Duodenal mucosa (tissue), 2 donors: ENCODE measurements at regions not wholly inside any gene's neighbourhood (a gene's known extent, or its start where the extent isn't known, plus 50 kb on each side); places are given as distances from the start of the nearest gene placed in this dataset.

Experiments
- H3K27ac ChIP-seq: one replicate; pipeline ENCODE4 v1.7.0; 2013; ENCODE audit warnings: low read depth, low read length
- H3K27me3 ChIP-seq, 2 donors: one replicate each; pipeline ENCODE4 v1.7.0; 2013; ENCODE audit warnings: low read length in 2 of 2, control low read depth in 1 of 2; ENCODE audit not compliant: insufficient read depth in 2 of 2, control insufficient read depth in 1 of 2
- H3K36me3 ChIP-seq, 2 donors: one replicate each; pipeline ENCODE4 v1.7.0; 2013; ENCODE audit warnings: low read length in 2 of 2, control low read depth in 1 of 2; ENCODE audit not compliant: insufficient read depth in 2 of 2, control insufficient read depth in 1 of 2
- H3K4me1 ChIP-seq, 2 donors: one replicate each; pipeline ENCODE4 v1.7.0; 2013; ENCODE audit warnings: low read length in 2 of 2, control low read depth in 1 of 2; ENCODE audit not compliant: insufficient read depth in 2 of 2, control insufficient read depth in 1 of 2
- H3K4me3 ChIP-seq, 2 donors: one replicate each; pipeline ENCODE4 v1.7.0; 2013; ENCODE audit warnings: low read length in 2 of 2, low read depth in 1 of 2
- H3K9ac ChIP-seq, 2 donors: one replicate each; pipeline ENCODE4 v1.7.0; 2013; ENCODE audit warnings: low read length in 2 of 2, low read depth in 1 of 2
- H3K9me3 ChIP-seq, 2 donors: one replicate each; pipeline ENCODE4 v1.7.0; 2013; ENCODE audit warnings: low read length in 2 of 2, control low read depth in 1 of 2; ENCODE audit not compliant: control insufficient read depth in 1 of 2

DNA sequence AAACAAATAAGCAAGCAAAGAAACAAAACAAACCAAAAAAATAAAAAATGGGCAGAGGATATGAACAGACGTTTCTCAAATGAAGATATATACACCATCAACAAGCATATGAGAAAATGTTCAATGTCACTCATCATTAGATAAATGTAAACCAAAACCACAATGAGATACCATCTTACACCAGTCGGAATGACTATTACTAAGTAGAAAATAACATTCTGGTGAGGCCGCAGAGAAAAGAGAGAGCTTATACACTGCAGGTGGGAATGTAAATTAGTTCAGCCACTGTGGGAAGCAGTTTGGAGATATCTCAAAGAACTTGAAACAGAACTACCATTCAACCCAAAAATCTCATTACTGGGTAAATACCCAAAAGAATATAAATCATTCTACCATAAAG lies 321.0 kb upstream of the SLIT2 start:
- no peak overlapping the region for H3K4me3 ChIP-seq
- H3K27me3 ChIP-seq, result no peaks in the 10 kb centered on the region
- H3K9me3 ChIP-seq, result no peaks in the 10 kb centered on the region
- no peaks in the 10 kb centered on the region for H3K4me1 ChIP-seq
- no peak overlapping the region for H3K27ac ChIP-seq
- H3K36me3 ChIP-seq, result no peaks in the 10 kb centered on the region
- H3K9ac ChIP-seq, result no peak overlapping the region

DNA sequence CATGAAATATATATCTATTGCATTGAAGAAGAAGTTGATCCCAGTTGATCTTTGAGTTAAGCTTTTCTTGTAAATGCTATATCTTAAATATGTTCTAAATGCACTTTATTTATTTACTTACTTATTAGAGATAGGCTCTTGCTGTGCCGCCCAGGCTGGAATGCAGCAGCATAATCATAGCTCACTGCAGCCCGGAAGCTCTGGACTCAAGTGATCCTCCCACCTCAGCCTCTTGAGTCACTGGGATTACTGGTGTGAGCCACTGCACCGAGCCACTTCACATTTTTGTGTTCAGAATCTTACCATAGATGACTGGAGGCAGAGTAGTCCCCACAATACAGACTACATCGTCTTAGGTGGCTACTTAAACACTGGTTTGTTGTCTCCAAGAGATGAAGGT lies 324.3 kb upstream of the SLIT2 start:
- no peak overlapping the region for H3K27ac ChIP-seq
- no peaks in the 10 kb centered on the region for H3K9me3 ChIP-seq
- no peaks in the 10 kb centered on the region for H3K4me1 ChIP-seq
- no peak overlapping the region for H3K9ac ChIP-seq
- H3K27me3 ChIP-seq, result no peaks in the 10 kb centered on the region
- H3K4me3 ChIP-seq, result no peak overlapping the region
- no peaks in the 10 kb centered on the region for H3K36me3 ChIP-seq

DNA sequence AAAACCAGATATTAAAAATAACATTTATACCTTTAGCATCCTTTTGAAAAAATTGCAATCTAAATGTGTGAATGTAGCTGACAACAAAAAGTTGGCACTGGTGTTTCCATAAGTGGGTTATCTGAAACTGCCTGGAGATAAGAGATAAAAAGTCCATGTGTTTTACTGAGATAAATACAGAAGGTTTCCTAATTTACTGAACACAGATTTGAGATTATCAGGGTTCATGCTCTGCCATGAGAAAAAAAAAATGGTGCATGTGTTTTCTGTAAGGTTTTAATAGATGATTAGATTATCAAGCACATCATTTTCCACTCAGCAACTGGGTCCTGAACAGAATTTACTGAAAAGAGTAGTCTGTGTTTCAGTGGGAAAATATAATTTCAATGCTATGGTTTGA lies 326.2 kb upstream of the SLIT2 start:
- Histone ChIP-seq H3K4me1 (no peaks in the 10 kb centered on the region), H3K9me3 (no peaks in the 10 kb centered on the region), H3K36me3 (no peaks in the 10 kb centered on the region), H3K9ac (no peak overlapping the region), H3K27me3 (no peaks in the 10 kb centered on the region), H3K4me3 (no peak overlapping the region), H3K27ac (no peak overlapping the region)

DNA sequence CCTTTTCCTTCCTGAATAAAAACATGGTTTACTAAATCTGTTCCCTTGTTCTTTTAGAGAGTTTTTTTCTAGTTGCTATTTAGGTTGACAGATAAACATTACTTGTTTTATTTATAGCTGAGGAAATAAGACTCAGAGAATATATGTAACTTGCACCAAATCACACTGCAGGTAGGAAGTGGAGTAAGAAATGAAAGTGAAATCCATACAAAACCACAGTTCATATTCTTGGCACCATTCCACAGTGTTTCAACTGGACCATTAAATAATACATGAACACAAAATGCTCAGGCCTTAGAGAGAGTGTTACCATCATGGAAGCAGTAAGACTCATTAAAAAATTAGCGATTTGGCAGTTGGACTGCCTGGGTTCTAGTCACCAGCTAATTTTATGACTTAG lies 326.9 kb upstream of the SLIT2 start:
- Histone ChIP-seq H3K4me3 (no peak overlapping the region), H3K4me1 (no peaks in the 10 kb centered on the region), H3K36me3 (no peaks in the 10 kb centered on the region), H3K27ac (no peak overlapping the region), H3K9ac (no peak overlapping the region), H3K9me3 (no peaks in the 10 kb centered on the region), H3K27me3 (no peaks in the 10 kb centered on the region)

DNA sequence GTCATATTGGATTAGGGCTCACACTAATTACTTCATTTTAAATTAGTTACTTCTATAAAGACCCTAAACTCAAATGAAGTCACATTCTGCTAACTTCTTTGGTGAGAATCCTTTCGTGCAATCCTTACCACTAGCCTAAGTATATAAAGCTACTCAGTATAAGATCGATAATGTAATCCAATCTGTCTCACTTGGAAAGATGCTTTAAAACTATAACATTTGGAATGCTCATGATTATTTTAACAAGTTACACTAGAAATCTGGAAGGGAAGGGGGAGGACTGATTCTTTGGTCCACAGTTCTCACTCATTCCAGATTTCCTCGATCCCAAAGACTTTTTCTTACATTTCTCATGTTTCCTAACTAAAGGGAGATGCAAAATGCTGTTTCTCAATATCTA lies 336.4 kb upstream of the SLIT2 start:
- Histone ChIP-seq H3K4me3 (no peak overlapping the region), H3K9me3 (no peaks in the 10 kb centered on the region), H3K27ac (no peak overlapping the region), H3K4me1 (no peaks in the 10 kb centered on the region), H3K27me3 (no peaks in the 10 kb centered on the region), H3K36me3 (no peaks in the 10 kb centered on the region), H3K9ac (no peak overlapping the region)

DNA sequence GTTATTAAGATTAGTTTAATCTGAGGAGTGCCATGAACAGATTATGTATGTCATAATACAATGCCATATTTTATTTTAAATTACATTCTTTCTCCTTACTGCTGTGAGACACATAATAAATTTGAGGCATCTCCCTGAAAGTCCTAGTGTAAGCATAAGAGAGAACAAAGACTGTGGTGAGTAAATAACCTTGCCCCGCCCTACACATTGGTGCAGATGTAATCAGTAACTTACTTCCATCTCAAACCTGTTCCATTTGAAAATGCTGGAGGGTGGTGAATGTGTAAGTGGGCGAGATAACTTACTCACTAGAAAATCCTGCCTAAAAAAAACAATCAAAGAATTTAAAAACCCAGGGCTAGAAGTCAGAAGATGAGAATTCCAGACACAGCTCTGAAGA lies 338.1 kb upstream of the SLIT2 start:
- no peaks in the 10 kb centered on the region for H3K9me3 ChIP-seq
- no peaks in the 10 kb centered on the region for H3K36me3 ChIP-seq
- H3K4me1 ChIP-seq, result no peaks in the 10 kb centered on the region
- H3K27ac ChIP-seq, result no peak overlapping the region
- no peaks in the 10 kb centered on the region for H3K27me3 ChIP-seq
- H3K4me3 ChIP-seq, result no peak overlapping the region
- H3K9ac ChIP-seq, result no peak overlapping the region

DNA sequence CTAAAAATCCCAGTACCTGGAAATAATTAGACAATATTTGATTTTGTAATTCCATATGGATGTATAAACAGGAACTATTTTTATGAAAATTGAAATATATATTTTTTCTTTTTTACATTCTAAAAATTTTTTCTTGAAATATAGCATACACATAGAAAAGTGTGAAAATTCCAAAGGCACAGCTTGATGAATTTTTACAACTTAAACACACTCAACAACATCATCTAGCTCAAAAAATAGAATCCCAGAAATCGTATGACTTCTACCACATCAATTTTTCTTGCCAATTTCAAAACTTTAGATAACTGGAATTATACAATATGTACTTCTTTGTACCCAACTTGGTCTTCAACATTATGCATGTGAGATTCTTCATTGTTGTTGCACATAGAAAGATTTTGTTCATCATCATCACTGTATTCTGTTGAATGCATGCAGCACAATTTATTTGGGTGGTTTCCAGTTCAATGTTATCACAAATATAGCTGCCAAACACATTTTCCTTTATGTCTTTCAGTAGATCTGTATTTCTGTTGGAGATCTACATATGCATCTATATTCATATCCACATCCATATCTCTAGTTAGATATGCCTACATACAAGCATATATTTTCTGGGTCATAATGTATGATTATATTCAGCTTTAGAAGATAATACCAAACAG lies 340.7 kb upstream of the SLIT2 start:
- Histone ChIP-seq H3K36me3 (no peaks in the 10 kb centered on the region), H3K9me3 (no peaks in the 10 kb centered on the region), H3K27me3 (no peaks in the 10 kb centered on the region), H3K9ac (no peak overlapping the region), H3K4me3 (no peak overlapping the region), H3K4me1 (no peaks in the 10 kb centered on the region), H3K27ac (no peak overlapping the region)

DNA sequence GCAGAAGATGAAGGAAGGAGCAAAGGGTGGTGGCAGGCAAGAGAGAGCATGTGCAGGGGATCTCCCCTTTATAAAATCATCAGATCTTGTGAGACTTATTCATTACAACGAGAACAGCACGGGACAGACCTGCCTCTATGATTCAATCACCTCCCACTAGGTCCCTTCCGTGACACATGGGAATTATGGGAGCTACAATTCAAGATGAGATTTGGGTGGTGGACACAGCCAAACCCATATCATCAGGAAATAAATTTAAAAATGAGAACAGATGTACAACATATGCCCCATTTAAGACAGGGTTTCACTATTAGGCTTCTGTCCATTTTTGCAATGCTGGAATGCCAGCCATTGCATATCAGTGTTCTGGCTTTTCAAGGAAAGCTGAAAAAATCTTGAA lies 346.7 kb upstream of the SLIT2 start:
- no peaks in the 10 kb centered on the region for H3K27me3 ChIP-seq
- H3K36me3 ChIP-seq, result no peaks in the 10 kb centered on the region
- no peaks in the 10 kb centered on the region for H3K9me3 ChIP-seq
- no peak overlapping the region for H3K9ac ChIP-seq
- no peaks in the 10 kb centered on the region for H3K4me1 ChIP-seq
- H3K27ac ChIP-seq, result no peak overlapping the region
- no peak overlapping the region for H3K4me3 ChIP-seq

DNA sequence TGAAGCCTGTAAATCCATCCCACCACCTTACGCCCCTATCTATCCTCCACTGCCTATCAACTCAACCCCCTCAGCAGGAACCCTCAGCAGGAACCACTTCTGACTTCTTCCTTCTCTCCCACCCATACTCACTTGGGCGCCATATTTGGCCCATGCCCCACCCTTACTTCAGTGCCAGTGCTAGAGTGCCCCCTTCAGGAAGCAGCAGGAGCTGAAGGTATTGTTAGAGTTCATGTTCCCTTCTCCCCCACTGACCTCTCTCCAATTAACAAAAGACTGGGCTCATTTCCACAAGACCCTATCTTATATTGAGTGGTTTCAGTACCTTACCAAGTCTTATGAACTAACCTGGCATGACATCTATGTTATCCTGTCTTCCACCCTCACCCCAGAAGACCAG lies 363.1 kb upstream of the SLIT2 start:
- peaks cover 0 to 9% of the 10 kb centered on the region in 2 donors for H3K9me3 ChIP-seq

DNA sequence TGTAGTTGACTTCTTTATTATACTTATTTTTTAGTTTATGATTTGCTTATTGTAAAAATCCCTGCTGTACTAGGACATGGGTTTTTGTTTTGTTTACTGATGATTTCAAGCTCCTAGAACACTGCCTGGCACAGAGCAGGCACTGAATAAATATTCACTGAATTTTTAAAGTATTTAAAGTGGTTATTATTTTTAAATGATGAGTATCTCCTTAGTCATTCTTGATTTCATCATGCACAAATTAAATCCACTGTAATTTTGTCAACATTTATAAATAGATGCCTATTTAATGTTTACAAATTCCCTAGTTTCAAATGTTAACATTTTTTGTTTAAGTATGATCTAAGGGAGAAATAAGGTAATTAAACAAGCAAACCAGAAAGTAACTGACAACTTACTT lies 367.9 kb upstream of the SLIT2 start:
- Histone ChIP-seq H3K27ac (no peak overlapping the region), H3K36me3 (no peaks in the 10 kb centered on the region), H3K4me3 (no peak overlapping the region), H3K27me3 (no peaks in the 10 kb centered on the region), H3K4me1 (no peaks in the 10 kb centered on the region), H3K9me3 (peaks cover 0 to 3% of the 10 kb centered on the region in 2 donors), H3K9ac (no peak overlapping the region)

More for the DNA sequence above, 363.1 kb upstream of the SLIT2 start:
- H3K4me1 ChIP-seq, result no peaks in the 10 kb centered on the region
- no peaks in the 10 kb centered on the region for H3K27me3 ChIP-seq
- H3K36me3 ChIP-seq, result no peaks in the 10 kb centered on the region
- no peak overlapping the region for H3K9ac ChIP-seq
- H3K27ac ChIP-seq, result no peak overlapping the region
- no peak overlapping the region for H3K4me3 ChIP-seq

DNA sequence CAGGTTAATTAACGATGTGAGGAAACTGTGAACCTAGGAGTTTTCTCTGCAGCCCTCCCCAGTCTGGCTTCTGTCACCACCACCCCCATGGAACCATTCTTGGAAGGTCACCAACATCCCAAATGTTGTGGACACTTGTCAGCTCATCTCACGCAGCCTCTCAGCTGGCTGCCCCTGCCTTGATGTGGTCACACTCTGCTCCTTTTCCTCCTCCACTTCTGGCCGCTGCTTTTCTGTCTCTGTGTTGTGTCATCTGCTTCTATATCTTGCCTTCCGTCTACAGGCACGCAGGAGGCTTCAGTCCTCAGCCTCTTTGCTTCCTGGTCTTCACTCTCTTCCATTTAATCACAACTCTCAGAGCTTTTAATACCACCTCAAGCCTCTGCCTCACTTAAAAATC lies 371.5 kb upstream of the SLIT2 start:
- Histone ChIP-seq H3K4me3 (no peak overlapping the region), H3K9ac (no peak overlapping the region), H3K27ac (no peak overlapping the region), H3K36me3 (no peaks in the 10 kb centered on the region), H3K9me3 (no peaks in the 10 kb centered on the region), H3K4me1 (no peaks in the 10 kb centered on the region), H3K27me3 (no peaks in the 10 kb centered on the region)
